GM12875 (cell line): ENCODE measurements at regions not wholly inside any gene's neighbourhood (a gene's known extent, or its start where the extent isn't known, plus 50 kb on each side); places are given as distances from the start of the nearest gene placed in this dataset.

ENCODE experiments used
- H3K4me3 ChIP-seq: one replicate; pipeline ENCODE4 v1.5.1; 2011; ENCODE audit warnings: low read depth, low read length, control low read depth
- CTCF ChIP-seq: IDR thresholded peaks from 2 replicates; pipeline ENCODE4 v1.5.1; 2011; ENCODE audit warnings: low read depth, mild to moderate bottlenecking, control low read depth, inconsistent platforms, low read length, moderate library complexity, borderline replicate concordance; ENCODE audit not compliant: insufficient read depth

GRCh38 chr5:4230786-4231641, 635.4 kb downstream of the IRX1 start:
- TF ChIP-seq CTCF, result no peak
- no peak overlapping the region for H3K4me3 ChIP-seq

DNA sequence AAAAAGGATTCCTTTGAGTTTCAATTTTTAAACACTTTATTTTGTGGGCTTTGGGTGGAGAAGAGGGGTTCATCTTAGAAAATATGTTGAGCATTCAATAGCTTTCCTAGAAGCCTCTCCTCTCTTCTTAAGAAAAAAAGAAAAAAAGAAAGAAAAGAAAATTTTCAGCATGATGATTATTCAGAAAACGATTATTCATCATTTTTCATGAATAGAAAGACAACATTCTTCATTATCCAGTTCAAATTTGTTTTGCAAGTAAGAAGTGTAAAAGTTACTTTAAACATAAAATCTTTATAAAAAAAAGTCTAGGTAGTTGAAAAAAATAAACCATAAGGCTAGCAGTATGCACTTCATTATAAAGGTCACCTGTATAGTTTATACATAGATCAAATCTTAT, 636.5 kb downstream of the IRX1 start:
- no peak for TF ChIP-seq CTCF
- no peak overlapping the region for H3K4me3 ChIP-seq

GRCh38 chr5:4233671-4234070, 638.0 kb downstream of the IRX1 start:
- H3K4me3 ChIP-seq, result no peak overlapping the region
- TF ChIP-seq CTCF, result no peak

GRCh38 chr5:4243479-4244264, 648.0 kb downstream of the IRX1 start:
- H3K4me3 ChIP-seq, result no peak overlapping the region
- no peak for TF ChIP-seq CTCF

DNA sequence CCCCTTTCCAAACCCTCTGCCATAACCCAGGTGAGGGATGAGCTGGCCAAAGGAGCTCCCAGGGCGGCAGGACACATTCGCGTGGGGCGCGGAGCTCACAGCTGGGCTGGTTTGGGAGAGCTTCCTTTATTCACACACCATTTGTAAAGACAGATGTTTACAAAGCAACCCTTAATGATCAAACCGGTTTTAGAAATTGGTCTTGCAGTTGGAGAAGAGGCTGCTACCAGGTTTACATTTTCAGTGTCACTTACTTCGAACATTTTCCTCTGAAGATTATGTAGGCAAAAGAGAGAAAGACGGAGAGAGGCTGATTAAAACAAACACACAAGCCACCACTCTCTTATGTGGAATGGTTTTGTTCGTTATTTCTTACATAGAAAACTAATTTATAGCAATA, 648.7 kb downstream of the IRX1 start:
- no peak for TF ChIP-seq CTCF
- H3K4me3 ChIP-seq, result no peak overlapping the region

DNA sequence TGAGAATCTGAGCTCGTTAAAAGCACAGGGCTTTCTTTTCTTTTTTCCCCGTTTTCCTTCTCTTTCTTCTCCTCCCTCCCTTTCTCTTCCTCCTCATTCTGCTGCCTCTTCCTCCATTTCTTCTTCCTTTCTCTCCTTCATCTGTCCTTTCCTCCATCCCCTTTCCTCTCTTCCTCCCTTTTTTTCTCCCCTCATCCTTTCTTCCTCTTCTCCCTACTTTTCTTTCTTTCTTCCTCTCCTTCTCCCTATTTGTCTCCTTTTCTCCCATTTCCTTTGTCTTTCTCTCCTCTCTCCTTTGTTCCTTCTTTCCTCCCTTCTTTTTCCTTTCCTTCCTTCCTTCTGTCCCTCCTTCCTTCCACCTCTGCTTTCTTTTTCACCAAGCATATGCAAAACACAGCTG, 649.4 kb downstream of the IRX1 start:
- no peak overlapping the region for H3K4me3 ChIP-seq
- no peak for TF ChIP-seq CTCF
